ENCODE measurements at regions not wholly inside any gene's neighbourhood (a gene's known extent, or its start where the extent isn't known, plus 50 kb on each side); places are given as distances from the start of the nearest gene placed in this dataset.

DNA sequence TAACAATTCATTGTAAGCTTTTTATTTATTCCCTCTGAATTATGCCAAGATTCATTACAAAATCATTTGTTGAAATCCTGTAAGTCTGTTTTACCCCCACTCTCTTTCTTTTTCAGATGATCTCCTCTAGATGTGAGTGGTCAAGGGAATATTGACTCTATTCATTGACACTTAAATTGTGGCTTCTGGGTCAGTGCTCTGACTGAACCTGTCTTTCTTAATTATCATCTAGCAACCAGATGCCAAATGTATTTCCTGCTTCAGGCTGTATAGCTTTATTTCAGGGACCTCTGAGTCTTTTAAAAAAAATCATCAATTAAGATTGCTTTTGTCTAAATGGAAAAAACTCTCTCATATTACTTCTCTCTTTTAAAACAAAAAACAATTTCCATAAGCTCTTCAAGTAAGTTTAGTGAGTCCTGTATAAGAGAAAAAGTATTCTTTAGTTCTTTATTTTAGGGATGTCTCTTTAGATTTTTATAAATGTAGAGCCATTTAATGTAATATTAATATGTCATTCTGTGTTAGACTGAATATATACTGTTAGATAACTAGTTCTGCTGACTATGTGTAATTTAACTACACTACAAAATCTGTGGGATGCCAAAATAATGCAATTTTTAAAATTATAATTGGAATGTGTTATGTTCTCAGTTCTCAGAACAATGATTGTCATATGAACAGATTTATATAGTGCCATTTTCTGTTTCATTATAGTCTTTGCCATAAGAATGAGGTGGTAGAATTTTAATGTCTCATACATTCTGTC is 645.8 kb upstream of the EDIL3 start:
- DNase-seq (ENCODE audit: low spot score) (no peak), ATAC-seq (no peak)
- H3K4me1 Mint-ChIP-seq: no peaks in the 10 kb centered on the region
- TF ChIP-seq, protein P1, sequence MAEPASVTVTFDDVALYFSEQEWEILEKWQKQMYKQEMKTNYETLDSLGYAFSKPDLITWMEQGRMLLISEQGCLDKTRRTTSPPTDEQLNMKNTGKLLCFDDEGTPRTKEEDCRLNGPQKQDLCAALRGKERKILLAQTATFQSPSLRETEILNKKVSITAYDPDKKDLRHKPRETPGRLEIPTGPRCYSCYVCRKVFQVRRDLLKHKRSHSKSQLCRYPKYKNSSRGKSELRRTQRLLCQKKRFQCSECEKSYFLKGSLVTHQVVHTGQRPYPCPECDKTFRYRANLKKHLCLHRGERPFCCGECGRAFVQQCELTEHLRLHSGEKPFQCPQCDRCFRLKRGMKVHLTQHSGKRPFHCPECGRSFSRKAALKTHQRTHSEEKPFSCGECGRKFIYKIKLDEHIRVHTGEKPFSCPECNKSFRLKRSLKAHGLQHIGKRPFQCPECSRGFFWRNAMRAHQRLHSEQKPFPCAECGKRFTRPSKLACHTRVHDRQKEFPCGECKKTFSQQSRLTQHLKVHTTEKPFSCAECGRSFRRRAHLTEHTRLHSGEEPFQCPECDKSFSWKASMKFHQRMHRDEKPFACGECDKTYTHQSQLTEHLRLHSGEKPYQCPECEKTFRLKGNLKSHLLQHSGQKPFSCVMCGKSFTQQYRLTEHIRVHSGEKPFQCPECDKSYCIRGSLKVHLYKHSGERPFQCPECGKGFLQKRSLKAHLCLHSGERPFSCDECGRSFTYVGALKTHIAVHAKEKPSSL (CRISPR knock-in tag; conservative IDR thresholded peaks at IDR 0.05): no peak
- TF ChIP-seq, protein P2, sequence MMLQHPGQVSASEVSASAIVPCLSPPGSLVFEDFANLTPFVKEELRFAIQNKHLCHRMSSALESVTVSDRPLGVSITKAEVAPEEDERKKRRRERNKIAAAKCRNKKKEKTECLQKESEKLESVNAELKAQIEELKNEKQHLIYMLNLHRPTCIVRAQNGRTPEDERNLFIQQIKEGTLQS (CRISPR knock-in tag; conservative IDR thresholded peaks at IDR 0.05): no peak
- TF ChIP-seq ZNF263 (CRISPR knock-in tag; IDR thresholded peaks at IDR 0.05; ENCODE audit: low read depth) (no peak), CREM (CRISPR knock-in tag; IDR thresholded peaks at IDR 0.05) (no peak), GTF2I (CRISPR knock-in tag; conservative IDR thresholded peaks at IDR 0.05) (no peak), ZNF423 (CRISPR knock-in tag; IDR thresholded peaks at IDR 0.05) (no peak), ZNF416 (CRISPR knock-in tag; IDR thresholded peaks at IDR 0.05) (no peak), SOX15 (CRISPR knock-in tag; IDR thresholded peaks at IDR 0.05) (no peak), JUN (CRISPR knock-in tag; IDR thresholded peaks at IDR 0.05) (no peak), TEAD1 (CRISPR knock-in tag; IDR thresholded peaks at IDR 0.05) (no peak)
- TF ChIP-seq, protein P3, sequence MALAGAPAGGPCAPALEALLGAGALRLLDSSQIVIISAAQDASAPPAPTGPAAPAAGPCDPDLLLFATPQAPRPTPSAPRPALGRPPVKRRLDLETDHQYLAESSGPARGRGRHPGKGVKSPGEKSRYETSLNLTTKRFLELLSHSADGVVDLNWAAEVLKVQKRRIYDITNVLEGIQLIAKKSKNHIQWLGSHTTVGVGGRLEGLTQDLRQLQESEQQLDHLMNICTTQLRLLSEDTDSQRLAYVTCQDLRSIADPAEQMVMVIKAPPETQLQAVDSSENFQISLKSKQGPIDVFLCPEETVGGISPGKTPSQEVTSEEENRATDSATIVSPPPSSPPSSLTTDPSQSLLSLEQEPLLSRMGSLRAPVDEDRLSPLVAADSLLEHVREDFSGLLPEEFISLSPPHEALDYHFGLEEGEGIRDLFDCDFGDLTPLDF (CRISPR knock-in tag; IDR thresholded peaks at IDR 0.05): no peak
- TF ChIP-seq, protein P4, sequence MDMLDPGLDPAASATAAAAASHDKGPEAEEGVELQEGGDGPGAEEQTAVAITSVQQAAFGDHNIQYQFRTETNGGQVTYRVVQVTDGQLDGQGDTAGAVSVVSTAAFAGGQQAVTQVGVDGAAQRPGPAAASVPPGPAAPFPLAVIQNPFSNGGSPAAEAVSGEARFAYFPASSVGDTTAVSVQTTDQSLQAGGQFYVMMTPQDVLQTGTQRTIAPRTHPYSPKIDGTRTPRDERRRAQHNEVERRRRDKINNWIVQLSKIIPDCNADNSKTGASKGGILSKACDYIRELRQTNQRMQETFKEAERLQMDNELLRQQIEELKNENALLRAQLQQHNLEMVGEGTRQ (CRISPR knock-in tag; IDR thresholded peaks at IDR 0.05): no peak
- TF ChIP-seq, protein P5, sequence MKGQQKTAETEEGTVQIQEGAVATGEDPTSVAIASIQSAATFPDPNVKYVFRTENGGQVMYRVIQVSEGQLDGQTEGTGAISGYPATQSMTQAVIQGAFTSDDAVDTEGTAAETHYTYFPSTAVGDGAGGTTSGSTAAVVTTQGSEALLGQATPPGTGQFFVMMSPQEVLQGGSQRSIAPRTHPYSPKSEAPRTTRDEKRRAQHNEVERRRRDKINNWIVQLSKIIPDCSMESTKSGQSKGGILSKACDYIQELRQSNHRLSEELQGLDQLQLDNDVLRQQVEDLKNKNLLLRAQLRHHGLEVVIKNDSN (CRISPR knock-in tag; IDR thresholded peaks at IDR 0.05): no peak
- CTCF ChIA-PET: no interaction called here
- no peak overlapping the region for H3K27ac Mint-ChIP-seq
- no peak overlapping the region for H3K4me3 Mint-ChIP-seq
- POLR2A ChIA-PET: no interaction called here
- no peaks in the 10 kb centered on the region; the same call in 1 of the 2 replicates for H3K36me3 Mint-ChIP-seq
- no peaks in the 10 kb centered on the region for H3K27me3 Mint-ChIP-seq (ENCODE audit: low read depth)
- H3K9me3 Mint-ChIP-seq: peaks cover 16% of the 10 kb centered on the region

DNA sequence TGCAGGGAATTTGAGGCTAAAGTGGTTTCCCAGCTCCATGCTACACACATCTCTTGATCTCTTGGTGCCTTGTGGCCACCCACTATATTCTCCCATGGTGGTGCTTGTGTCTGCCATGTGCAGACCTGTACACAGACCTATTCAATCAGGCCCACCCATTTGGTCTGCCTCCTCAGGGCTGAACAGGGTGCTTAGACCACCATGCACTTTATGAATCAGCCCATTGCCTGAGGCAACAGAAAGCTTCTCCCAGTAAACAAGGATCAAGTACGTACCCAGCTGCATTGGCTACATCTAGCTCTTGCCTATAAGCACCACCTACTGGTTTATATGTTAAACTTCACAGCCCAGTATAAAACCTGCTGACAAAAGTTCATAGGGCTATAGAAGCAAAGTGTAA is 664.3 kb upstream of the EDIL3 start:
- peak; percentile 98 for ATAC-seq
- DNase-seq (ENCODE audit: low spot score): no peak
- Mint-ChIP-seq H3K36me3 (no peaks in the 10 kb centered on the region; the same call in 1 of the 2 replicates), H3K4me1 (peaks cover 7% of the 10 kb centered on the region), H3K27ac (peak overlapping the region; percentile 78; the same call in 1 of the 2 replicates), H3K9me3 (peaks cover 11% of the 10 kb centered on the region), H3K4me3 (no peak overlapping the region), H3K27me3 (ENCODE audit: low read depth) (no peaks in the 10 kb centered on the region)
- ChIA-PET CTCF (interaction anchor here (0.6 to 1.7 kb wide), 8 partner anchors 12 to 1327 kb away, joined by 3 to 6 read pairs (median 3); no protein-coding TSS in a partner anchor), POLR2A (no interaction called here)
- TF ChIP-seq, protein P6, sequence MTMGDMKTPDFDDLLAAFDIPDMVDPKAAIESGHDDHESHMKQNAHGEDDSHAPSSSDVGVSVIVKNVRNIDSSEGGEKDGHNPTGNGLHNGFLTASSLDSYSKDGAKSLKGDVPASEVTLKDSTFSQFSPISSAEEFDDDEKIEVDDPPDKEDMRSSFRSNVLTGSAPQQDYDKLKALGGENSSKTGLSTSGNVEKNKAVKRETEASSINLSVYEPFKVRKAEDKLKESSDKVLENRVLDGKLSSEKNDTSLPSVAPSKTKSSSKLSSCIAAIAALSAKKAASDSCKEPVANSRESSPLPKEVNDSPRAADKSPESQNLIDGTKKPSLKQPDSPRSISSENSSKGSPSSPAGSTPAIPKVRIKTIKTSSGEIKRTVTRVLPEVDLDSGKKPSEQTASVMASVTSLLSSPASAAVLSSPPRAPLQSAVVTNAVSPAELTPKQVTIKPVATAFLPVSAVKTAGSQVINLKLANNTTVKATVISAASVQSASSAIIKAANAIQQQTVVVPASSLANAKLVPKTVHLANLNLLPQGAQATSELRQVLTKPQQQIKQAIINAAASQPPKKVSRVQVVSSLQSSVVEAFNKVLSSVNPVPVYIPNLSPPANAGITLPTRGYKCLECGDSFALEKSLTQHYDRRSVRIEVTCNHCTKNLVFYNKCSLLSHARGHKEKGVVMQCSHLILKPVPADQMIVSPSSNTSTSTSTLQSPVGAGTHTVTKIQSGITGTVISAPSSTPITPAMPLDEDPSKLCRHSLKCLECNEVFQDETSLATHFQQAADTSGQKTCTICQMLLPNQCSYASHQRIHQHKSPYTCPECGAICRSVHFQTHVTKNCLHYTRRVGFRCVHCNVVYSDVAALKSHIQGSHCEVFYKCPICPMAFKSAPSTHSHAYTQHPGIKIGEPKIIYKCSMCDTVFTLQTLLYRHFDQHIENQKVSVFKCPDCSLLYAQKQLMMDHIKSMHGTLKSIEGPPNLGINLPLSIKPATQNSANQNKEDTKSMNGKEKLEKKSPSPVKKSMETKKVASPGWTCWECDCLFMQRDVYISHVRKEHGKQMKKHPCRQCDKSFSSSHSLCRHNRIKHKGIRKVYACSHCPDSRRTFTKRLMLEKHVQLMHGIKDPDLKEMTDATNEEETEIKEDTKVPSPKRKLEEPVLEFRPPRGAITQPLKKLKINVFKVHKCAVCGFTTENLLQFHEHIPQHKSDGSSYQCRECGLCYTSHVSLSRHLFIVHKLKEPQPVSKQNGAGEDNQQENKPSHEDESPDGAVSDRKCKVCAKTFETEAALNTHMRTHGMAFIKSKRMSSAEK (CRISPR knock-in tag; IDR thresholded peaks at IDR 0.05; ENCODE audit: borderline replicate concordance): no peak
- no peak for TF ChIP-seq NR2C2 (CRISPR knock-in tag; IDR thresholded peaks at IDR 0.05)
- TF ChIP-seq RORB (CRISPR knock-in tag; IDR thresholded peaks at IDR 0.05): no peak
- no peak for TF ChIP-seq MXD4 (CRISPR knock-in tag; IDR thresholded peaks at IDR 0.05; ENCODE audit: borderline replicate concordance)
- TF ChIP-seq, protein P7, sequence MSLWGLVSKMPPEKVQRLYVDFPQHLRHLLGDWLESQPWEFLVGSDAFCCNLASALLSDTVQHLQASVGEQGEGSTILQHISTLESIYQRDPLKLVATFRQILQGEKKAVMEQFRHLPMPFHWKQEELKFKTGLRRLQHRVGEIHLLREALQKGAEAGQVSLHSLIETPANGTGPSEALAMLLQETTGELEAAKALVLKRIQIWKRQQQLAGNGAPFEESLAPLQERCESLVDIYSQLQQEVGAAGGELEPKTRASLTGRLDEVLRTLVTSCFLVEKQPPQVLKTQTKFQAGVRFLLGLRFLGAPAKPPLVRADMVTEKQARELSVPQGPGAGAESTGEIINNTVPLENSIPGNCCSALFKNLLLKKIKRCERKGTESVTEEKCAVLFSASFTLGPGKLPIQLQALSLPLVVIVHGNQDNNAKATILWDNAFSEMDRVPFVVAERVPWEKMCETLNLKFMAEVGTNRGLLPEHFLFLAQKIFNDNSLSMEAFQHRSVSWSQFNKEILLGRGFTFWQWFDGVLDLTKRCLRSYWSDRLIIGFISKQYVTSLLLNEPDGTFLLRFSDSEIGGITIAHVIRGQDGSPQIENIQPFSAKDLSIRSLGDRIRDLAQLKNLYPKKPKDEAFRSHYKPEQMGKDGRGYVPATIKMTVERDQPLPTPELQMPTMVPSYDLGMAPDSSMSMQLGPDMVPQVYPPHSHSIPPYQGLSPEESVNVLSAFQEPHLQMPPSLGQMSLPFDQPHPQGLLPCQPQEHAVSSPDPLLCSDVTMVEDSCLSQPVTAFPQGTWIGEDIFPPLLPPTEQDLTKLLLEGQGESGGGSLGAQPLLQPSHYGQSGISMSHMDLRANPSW (CRISPR knock-in tag; conservative IDR thresholded peaks at IDR 0.05; ENCODE audit: low read depth): no peak
- no peak for TF ChIP-seq KAT7 (CRISPR knock-in tag; IDR thresholded peaks at IDR 0.05; ENCODE audit: borderline replicate concordance)
- no peak for TF ChIP-seq HMGA2 (CRISPR knock-in tag; IDR thresholded peaks at IDR 0.05)
